IMR-90 (cell line): ENCODE measurements at regions not wholly inside any gene's neighbourhood (a gene's known extent, or its start where the extent isn't known, plus 50 kb on each side); places are given as distances from the start of the nearest gene placed in this dataset.

Experiments
- ATAC-seq: fragments of 200-7000 bp; cut with Tn5 transposase; 2 replicates; pipeline ENCODE4 v1.9.1; 2020; ENCODE audit warnings: low read depth, mild to moderate bottlenecking, moderate library complexity
- BruUV-seq: library from RNA; stranded (reverse); fragments of 400-500 nt; replicated peaks from 2 replicates; lab custom pipeline; 2021; lab: Mats Ljungman, UMichigan
- CTCF ChIA-PET: fragments of 300-600 bp; formaldehyde crosslinking; extraction: SDS; loops from one replicate; lab custom pipeline; 2021; ENCODE audit warnings: antibody characterized with exemption; lab: Yijun Ruan, JAX
- POLR2A ChIA-PET: fragments of 300-600 bp; sonication (Branson Sonifier 250); formaldehyde crosslinking; loops from one replicate; lab custom pipeline; 2022; ENCODE audit warnings: antibody characterized with exemption; ENCODE audit not compliant: unreplicated experiment; lab: Charles Lee
- DNase-seq: peaks from one replicate; pipeline ENCODE4 v3.0.0; 2013
- H2AFZ ChIP-seq: replicated peaks from 2 replicates; pipeline ENCODE3; 2013; ENCODE audit warnings: low read length, mild to moderate bottlenecking; ENCODE audit not compliant: poor library complexity
- H2AK5ac ChIP-seq: 2 replicates; pipeline ENCODE4 v1.6.1; 2013; ENCODE audit warnings: low read depth, low read length, inconsistent platforms
- H2AK9ac ChIP-seq: replicated peaks from 2 replicates; pipeline ENCODE3; 2013; ENCODE audit warnings: mild to moderate bottlenecking, low read depth, low read length, moderate library complexity; ENCODE audit not compliant: poor library complexity
- H2BK120ac ChIP-seq: 2 replicates; pipeline ENCODE4 v1.6.1; 2013; ENCODE audit warnings: low read depth, low read length, inconsistent platforms
- H2BK15ac ChIP-seq: 3 replicates; pipeline ENCODE4 v1.6.1; 2013; ENCODE audit warnings: low read depth, low read length, inconsistent platforms
- H2BK20ac ChIP-seq: 2 replicates; pipeline ENCODE4 v1.6.1; 2013; ENCODE audit warnings: low read depth, mild to moderate bottlenecking, inconsistent platforms, low read length, moderate library complexity
- H2BK5ac ChIP-seq: 2 replicates; pipeline ENCODE4 v1.6.1; 2013; ENCODE audit warnings: mild to moderate bottlenecking, low read depth, low read length, inconsistent platforms; ENCODE audit not compliant: poor library complexity, severe bottlenecking
- H3K14ac ChIP-seq: replicated peaks from 2 replicates; pipeline ENCODE4 v1.6.1; 2013; ENCODE audit warnings: low read depth, low read length, inconsistent platforms
- H3K18ac ChIP-seq: 2 replicates; pipeline ENCODE4 v1.6.1; 2013; ENCODE audit warnings: low read depth, low read length, control low read depth
- H3K23ac ChIP-seq: 2 replicates; pipeline ENCODE4 v1.6.1; 2013; ENCODE audit warnings: low read depth, low read length, inconsistent platforms
- H3K27ac ChIP-seq: 2 replicates; pipeline ENCODE4 v1.5.1; 2013; ENCODE audit warnings: mild to moderate bottlenecking, control low read depth, low read length; ENCODE audit not compliant: insufficient read depth
- H3K27me3 ChIP-seq: 2 replicates; pipeline ENCODE4 v1.6.1; 2013; ENCODE audit warnings: low read length; ENCODE audit not compliant: control insufficient read depth, insufficient read depth
- H3K36me3 ChIP-seq: 2 replicates; pipeline ENCODE4 v1.6.1; 2013; ENCODE audit warnings: low read length, mixed read lengths; ENCODE audit not compliant: control insufficient read depth, insufficient read depth
- H3K4ac ChIP-seq: 2 replicates; pipeline ENCODE4 v1.6.1; 2013; ENCODE audit warnings: low read depth, low read length, inconsistent platforms
- H3K4me1 ChIP-seq: 2 replicates; pipeline ENCODE4 v1.6.1; 2013; ENCODE audit warnings: low read length, mixed read lengths; ENCODE audit not compliant: control insufficient read depth, insufficient read depth
- H3K4me2 ChIP-seq: 2 replicates; pipeline ENCODE4 v1.6.1; 2013; ENCODE audit warnings: low read depth, mild to moderate bottlenecking, control low read depth, low read length, moderate library complexity
- H3K4me3 ChIP-seq: 2 replicates; pipeline ENCODE4 v1.5.1; 2013; ENCODE audit warnings: low read depth, mild to moderate bottlenecking, control low read depth, low read length, moderate library complexity; ENCODE audit not compliant: insufficient read depth
- H3K56ac ChIP-seq: 2 replicates; pipeline ENCODE4 v1.6.1; 2013; ENCODE audit warnings: low read length, inconsistent platforms; ENCODE audit not compliant: insufficient read depth; ENCODE audit errors: extremely low read depth
- H3K79me1 ChIP-seq, 2 experiments: 2 replicates each; pipeline ENCODE4 v1.6.1; 2013; ENCODE audit warnings: low read length in 2 of 2, inconsistent platforms in 1 of 2, low read depth in 1 of 2
- H3K9ac ChIP-seq: 2 replicates; pipeline ENCODE4 v1.6.1; 2013; ENCODE audit warnings: low read depth, low read length, control low read depth
- H3K9me1 ChIP-seq: 2 replicates; pipeline ENCODE4 v1.6.1; 2013; ENCODE audit warnings: low read length, inconsistent platforms; ENCODE audit not compliant: insufficient read depth
- H3K9me3 ChIP-seq: 2 replicates; pipeline ENCODE4 v1.6.1; 2013; ENCODE audit warnings: low read length; ENCODE audit not compliant: control insufficient read depth, insufficient read depth
- H4K20me1 ChIP-seq: 2 replicates; pipeline ENCODE4 v1.6.1; 2013; ENCODE audit warnings: low read length, inconsistent platforms; ENCODE audit not compliant: insufficient read depth
- H4K5ac ChIP-seq: 2 replicates; pipeline ENCODE4 v1.6.1; 2013; ENCODE audit warnings: mild to moderate bottlenecking, low read depth, low read length, control low read depth
- H4K8ac ChIP-seq, 2 experiments: 2 replicates each; pipeline ENCODE4 v1.6.1; 2013; ENCODE audit warnings: low read depth in 2 of 2, low read length in 2 of 2, control low read depth in 1 of 2, inconsistent platforms in 1 of 2
- H4K91ac ChIP-seq: 2 replicates; pipeline ENCODE4 v1.6.1; 2013; ENCODE audit warnings: low read depth, low read length, inconsistent platforms; ENCODE audit not compliant: insufficient read depth
- BHLHE40 ChIP-seq: fragments of 150-350 bp; IDR thresholded peaks from 2 replicates; pipeline ENCODE4 v1.6.1; 2016; ENCODE audit warnings: mild to moderate bottlenecking, low read depth, low read length
- CEBPB ChIP-seq: IDR thresholded peaks from 2 replicates; pipeline ENCODE4 v1.6.1; 2012; ENCODE audit warnings: low read depth, low read length, improper control_type of control experiment
- CHD1 ChIP-seq: IDR thresholded peaks from 2 replicates; pipeline ENCODE4 v1.6.1; 2012; ENCODE audit warnings: low read depth, low read length, improper control_type of control experiment
- CTCF ChIP-seq: conservative IDR thresholded peaks from 2 replicates; pipeline ENCODE4 v1.5.1; 2012; ENCODE audit warnings: mild to moderate bottlenecking, low read depth, low read length, improper control_type of control experiment
- ELK1 ChIP-seq: fragments of 150-350 bp; IDR thresholded peaks from 2 replicates; pipeline ENCODE4 v1.6.1; 2016; ENCODE audit warnings: low read depth, mild to moderate bottlenecking, low read length, moderate library complexity, borderline replicate concordance
- FOS ChIP-seq: fragments of 150-350 bp; IDR thresholded peaks from 2 replicates; pipeline ENCODE4 v1.6.1; 2016; ENCODE audit warnings: low read depth, low read length
- MAFK ChIP-seq: IDR thresholded peaks from 2 replicates; pipeline ENCODE4 v1.6.1; 2012; ENCODE audit warnings: low read depth, low read length, improper control_type of control experiment
- MAZ ChIP-seq: IDR thresholded peaks from 2 replicates; pipeline ENCODE4 v1.6.1; 2012; ENCODE audit warnings: low read depth, mild to moderate bottlenecking, low read length, improper control_type of control experiment, moderate library complexity, borderline replicate concordance
- MXI1 ChIP-seq: IDR thresholded peaks from 2 replicates; pipeline ENCODE4 v1.6.1; 2012; ENCODE audit warnings: low read depth, mild to moderate bottlenecking, low read length, moderate library complexity, borderline replicate concordance
- NFE2L2 ChIP-seq: fragments of 150-350 bp; IDR thresholded peaks from 2 replicates; pipeline ENCODE4 v1.6.1; 2016; ENCODE audit warnings: low read depth, mild to moderate bottlenecking, low read length
- POLR2A ChIP-seq: IDR thresholded peaks from 2 replicates; pipeline ENCODE4 v1.6.1; 2012; ENCODE audit warnings: mild to moderate bottlenecking, low read depth, low read length
- RCOR1 ChIP-seq: IDR thresholded peaks from 2 replicates; pipeline ENCODE4 v1.6.1; 2012; ENCODE audit warnings: mild to moderate bottlenecking, low read length, improper control_type of control experiment; ENCODE audit not compliant: insufficient replicate concordance
- RFX5 ChIP-seq: IDR thresholded peaks from 2 replicates; pipeline ENCODE4 v1.8.0; 2012; ENCODE audit warnings: low read depth, mild to moderate bottlenecking, low read length, moderate library complexity
- SMC3 ChIP-seq: fragments of 150-350 bp; IDR thresholded peaks from 2 replicates; pipeline ENCODE4 v1.6.1; 2016; ENCODE audit warnings: low read depth, mild to moderate bottlenecking, antibody characterized with exemption, low read length, moderate library complexity
- USF2 ChIP-seq: fragments of 150-350 bp; IDR thresholded peaks from 2 replicates; pipeline ENCODE4 v1.6.1; 2017; ENCODE audit warnings: mild to moderate bottlenecking, antibody characterized with exemption, low read length, low read depth
- WGBS, 2 experiments: methylation state at CpG; one replicate each; pipeline versions ENCODE4 v1.1.5 to v1.1.7; 2013; ENCODE audit warnings: missing lambda C conversion rate in 2 of 2; ENCODE audit not compliant: insufficient read length in 1 of 2; ENCODE audit errors: extremely low coverage in 2 of 2; 5-methylcytosine and 5-hydroxymethylcytosine counted together
- dilution Hi-C: fragments of 300-500 bp; cut with HindIII; formaldehyde crosslinking; loops from one replicate; pipeline ENCODE4 v1.14.3; 2018; ENCODE audit warnings: low sequenced_read_pairs; ENCODE audit not compliant: unreplicated experiment
- in situ Hi-C: fragments of 300-500 bp; cut with MboI; formaldehyde crosslinking; loops from 3 replicates; pipeline ENCODE4 v1.14.3; 2019; ENCODE audit warnings: low sequenced_read_pairs, inconsistent platforms, mixed read lengths
- intact Hi-C: fragments of 100-400 bp; cut with micrococcal nuclease; formaldehyde crosslinking; loops from 2 replicates; pipeline ENCODE4 v1.10.0; 2022

- no peaks in the 10 kb centered on the region for H4K20me1 ChIP-seq
- no peak overlapping the region for H2BK120ac ChIP-seq
- H3K36me3 ChIP-seq = no peaks in the 10 kb centered on the region
- H3K27ac ChIP-seq = no peak overlapping the region
- no peak overlapping the region for H2AFZ ChIP-seq
- H3K56ac ChIP-seq = no peak overlapping the region
- CTCF ChIA-PET = no interaction called here
- H2BK15ac ChIP-seq = no peak overlapping the region
- no peak overlapping the region for H4K91ac ChIP-seq
- ATAC-seq (no peak), DNase-seq (no peak)
- H3K4me3 ChIP-seq = no peak overlapping the region
- no peak overlapping the region for H3K4ac ChIP-seq
- dilution Hi-C loops (no loop called here), intact Hi-C loops (no loop called here), in situ Hi-C loops (no loop called here)
- H3K23ac ChIP-seq = no peak overlapping the region
- no peak overlapping the region for H3K4me2 ChIP-seq
- H2BK5ac ChIP-seq = no peak overlapping the region
- H3K9me3 ChIP-seq = no peaks in the 10 kb centered on the region
- no peaks in the 10 kb centered on the region for H3K9me1 ChIP-seq
- no CpG with 5 or more reads among the region's 3 CpGs for WGBS, 2 experiments
- H3K14ac ChIP-seq = no peak overlapping the region
- H3K18ac ChIP-seq = no peak overlapping the region
- H3K27me3 ChIP-seq = no peaks in the 10 kb centered on the region
- BruUV-seq = no TSS peak
- H4K8ac ChIP-seq = no peak overlapping the region
- TF ChIP-seq CEBPB (no peak), RFX5 (no peak), FOS (no peak), MAFK (no peak), MXI1 (no peak), MAZ (no peak), NFE2L2 (no peak), SMC3 (no peak), CHD1 (no peak), USF2 (no peak), POLR2A (no peak), BHLHE40 (no peak), CTCF (no peak), RCOR1 (no peak), ELK1 (no peak)
- H3K4me1 ChIP-seq = no peaks in the 10 kb centered on the region
- no peak overlapping the region for H2BK20ac ChIP-seq
- H3K9ac ChIP-seq = no peak overlapping the region
- no peak overlapping the region for H4K5ac ChIP-seq
- H2AK5ac ChIP-seq = no peak overlapping the region
- POLR2A ChIA-PET = no interaction called here
- H2AK9ac ChIP-seq = no peak overlapping the region
- no peaks in the 10 kb centered on the region for H3K79me1 ChIP-seq
Measured at GRCh38 chr2:40964509-40965250, 512.8 kb upstream of the SLC8A1 start.
